Retinal pigment epithelial cell (primary cell): ENCODE measurements at regions not wholly inside any gene's neighbourhood (a gene's known extent, or its start where the extent isn't known, plus 50 kb on each side); places are given as distances from the start of the nearest gene placed in this dataset.

Experiments used
- DNase-seq: peaks from one replicate; pipeline ENCODE4 v3.0.0-alpha.2; 2010; ENCODE audit warnings: low read depth
- H3K4me3 ChIP-seq: 2 replicates; pipeline ENCODE4 v1.5.1; 2011; ENCODE audit warnings: mild to moderate bottlenecking, low read length, control low read depth, moderate library complexity
- TF ChIP-seq, protein P1 (sequence below): conservative IDR thresholded peaks from 2 replicates; pipeline ENCODE4 v1.5.1; 2011; ENCODE audit warnings: low read depth, low read length, control low read depth, inconsistent platforms

DNA sequence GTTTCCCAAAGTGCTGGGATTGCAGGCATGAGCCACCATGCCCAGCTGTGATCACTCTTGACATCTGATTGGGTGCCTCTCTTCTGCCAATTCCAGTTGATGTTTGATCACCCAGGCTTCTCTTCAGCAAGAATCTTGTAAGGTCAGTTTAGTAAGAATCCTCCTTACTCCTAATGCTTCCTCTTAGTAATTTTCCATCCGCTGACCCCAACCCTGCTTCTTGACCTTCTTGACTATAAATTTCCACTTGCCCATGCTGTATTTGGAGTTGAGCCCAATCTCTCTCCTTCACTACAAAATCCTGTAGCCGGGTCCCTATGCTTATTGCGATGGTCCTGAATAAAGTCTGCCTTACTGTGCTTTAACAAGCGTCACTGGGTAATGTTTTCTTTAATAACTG, 75.4 kb downstream of the DDIT4L start:
- TF ChIP-seq, protein P1, sequence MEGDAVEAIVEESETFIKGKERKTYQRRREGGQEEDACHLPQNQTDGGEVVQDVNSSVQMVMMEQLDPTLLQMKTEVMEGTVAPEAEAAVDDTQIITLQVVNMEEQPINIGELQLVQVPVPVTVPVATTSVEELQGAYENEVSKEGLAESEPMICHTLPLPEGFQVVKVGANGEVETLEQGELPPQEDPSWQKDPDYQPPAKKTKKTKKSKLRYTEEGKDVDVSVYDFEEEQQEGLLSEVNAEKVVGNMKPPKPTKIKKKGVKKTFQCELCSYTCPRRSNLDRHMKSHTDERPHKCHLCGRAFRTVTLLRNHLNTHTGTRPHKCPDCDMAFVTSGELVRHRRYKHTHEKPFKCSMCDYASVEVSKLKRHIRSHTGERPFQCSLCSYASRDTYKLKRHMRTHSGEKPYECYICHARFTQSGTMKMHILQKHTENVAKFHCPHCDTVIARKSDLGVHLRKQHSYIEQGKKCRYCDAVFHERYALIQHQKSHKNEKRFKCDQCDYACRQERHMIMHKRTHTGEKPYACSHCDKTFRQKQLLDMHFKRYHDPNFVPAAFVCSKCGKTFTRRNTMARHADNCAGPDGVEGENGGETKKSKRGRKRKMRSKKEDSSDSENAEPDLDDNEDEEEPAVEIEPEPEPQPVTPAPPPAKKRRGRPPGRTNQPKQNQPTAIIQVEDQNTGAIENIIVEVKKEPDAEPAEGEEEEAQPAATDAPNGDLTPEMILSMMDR: no peak
- no peak overlapping the region for H3K4me3 ChIP-seq
- DNase-seq: no peak

DNA sequence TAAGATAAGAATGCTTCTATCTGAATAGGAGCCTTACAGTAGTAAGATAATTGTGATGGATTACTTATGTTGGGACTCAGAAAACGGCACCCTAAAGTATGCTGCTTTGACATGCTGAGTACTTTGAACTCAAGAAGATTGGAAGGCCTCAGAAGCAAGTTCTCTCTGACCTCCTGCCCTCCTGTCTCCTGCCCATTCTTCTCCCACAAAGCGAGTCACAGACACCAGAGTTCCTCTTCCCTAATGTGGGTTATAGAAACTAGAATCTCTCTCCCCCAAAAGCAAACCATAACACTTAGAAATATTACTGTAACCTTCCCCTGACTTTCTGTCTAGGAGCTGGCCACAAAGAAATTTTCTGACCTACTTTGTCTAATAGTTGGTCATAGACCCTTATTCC, 76.5 kb downstream of the DDIT4L start:
- TF ChIP-seq, protein P1: no peak
- no peak for DNase-seq
- no peak overlapping the region for H3K4me3 ChIP-seq

DNA sequence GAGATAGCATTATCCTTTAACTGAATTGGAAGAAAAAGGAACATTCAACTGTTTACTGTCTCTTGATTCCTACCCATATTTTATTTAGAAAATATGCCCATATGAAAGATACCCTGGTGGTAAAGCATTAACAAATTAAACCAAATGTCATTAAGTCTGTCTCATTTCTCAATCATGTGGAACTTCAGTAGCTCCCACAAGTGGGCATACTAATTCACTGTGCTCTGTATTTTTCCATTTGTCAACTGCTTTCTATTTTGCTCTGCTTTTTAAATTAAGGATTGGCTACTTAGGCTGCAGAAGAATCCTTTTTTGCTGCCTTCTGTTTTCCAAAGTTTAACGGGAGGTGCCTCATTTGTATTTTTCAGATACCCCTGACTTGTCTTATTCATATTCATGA, 77.2 kb downstream of the DDIT4L start:
- H3K4me3 ChIP-seq: no peak overlapping the region
- no peak for DNase-seq
- TF ChIP-seq, protein P1: no peak

DNA sequence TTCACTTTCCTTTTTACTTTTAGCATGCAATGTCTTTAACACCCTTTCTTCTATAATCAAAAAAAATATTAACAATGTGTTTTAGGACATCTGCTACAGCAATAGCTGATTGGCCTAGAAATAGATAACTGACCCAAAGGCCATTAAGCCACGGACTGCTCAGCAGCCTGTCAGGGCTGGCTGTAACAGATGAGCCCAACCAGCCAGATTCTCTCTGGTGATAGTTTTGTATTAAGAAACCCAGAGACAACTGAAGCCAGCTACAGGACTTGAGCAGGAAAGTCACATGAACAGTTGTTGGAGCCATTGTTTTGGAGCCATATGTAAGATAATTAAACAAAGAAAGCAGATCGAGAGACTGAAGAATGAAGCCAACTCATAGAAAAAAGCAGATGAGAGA, 80.3 kb downstream of the DDIT4L start:
- H3K4me3 ChIP-seq: no peak overlapping the region
- no peak for DNase-seq
- TF ChIP-seq, protein P1: no peak

DNA sequence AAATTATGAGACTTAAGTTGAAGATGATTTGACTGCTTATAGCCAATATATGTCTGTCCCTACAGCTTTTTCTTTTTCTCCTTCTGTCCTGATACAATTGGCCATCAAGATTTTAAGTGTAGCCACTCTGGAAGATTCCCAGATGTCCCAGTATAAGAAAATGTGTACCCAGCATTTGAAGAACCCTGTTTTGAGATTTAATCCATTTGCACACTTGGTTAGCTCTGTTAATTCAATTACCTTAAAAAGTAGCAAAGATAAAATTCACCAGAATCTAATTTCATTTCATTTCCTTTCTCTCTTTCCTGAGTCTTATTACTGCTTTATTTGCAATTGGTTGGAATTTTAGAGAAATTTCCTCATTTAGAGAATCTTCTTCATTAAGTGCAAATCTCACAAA, 81.4 kb downstream of the DDIT4L start:
- H3K4me3 ChIP-seq: no peak overlapping the region
- TF ChIP-seq, protein P1: no peak
- DNase-seq: no peak

DNA sequence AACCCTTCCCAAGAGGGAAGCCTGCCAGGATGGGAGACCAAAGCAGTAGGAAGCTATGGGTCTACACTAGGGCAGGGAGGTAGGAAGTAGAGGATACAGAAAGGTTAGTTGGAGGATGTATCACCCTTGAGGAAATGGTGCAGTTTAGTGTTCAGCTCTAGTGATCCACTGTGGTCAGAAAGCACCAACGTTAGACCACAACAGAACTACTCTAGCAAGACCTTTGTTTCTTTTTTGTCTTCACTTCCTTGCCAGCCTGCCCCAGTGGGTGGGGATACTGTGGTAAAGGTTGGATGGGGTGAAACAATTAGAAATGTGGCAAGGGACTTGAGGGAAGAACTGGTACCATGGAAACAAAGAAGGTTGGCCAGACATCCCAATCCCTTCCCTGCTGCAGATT, 83.3 kb downstream of the DDIT4L start:
- H3K4me3 ChIP-seq: no peak overlapping the region
- no peak for DNase-seq
- TF ChIP-seq, protein P1: no peak

DNA sequence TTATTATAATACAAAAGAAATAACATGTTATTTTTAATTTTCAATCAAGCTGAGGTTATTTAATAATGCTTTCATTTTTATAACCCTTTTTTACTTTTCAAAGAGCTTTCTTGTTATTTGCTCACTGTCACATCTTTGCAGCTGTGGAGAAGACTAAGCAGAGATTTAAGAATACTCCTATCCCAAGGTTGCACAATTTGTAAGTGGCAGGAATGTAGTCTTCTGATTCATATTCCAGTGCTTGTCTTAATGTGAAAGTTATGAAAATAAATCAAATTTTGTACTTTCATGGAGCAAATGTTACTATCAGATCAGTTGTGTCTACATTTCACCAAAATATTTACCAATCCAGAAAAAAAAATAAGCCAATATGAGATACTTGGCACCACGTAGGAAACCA, 86.6 kb downstream of the DDIT4L start:
- no peak for DNase-seq
- H3K4me3 ChIP-seq: no peak overlapping the region

More for the DNA sequence above, 86.6 kb downstream of the DDIT4L start:
- TF ChIP-seq, protein P1: no peak
